OCI-LY7 (cell line): ENCODE measurements at regions not wholly inside any gene's neighbourhood (a gene's known extent, or its start where the extent isn't known, plus 50 kb on each side); places are given as distances from the start of the nearest gene placed in this dataset.
"Not testable (repeated sequence)": the region's sequence is repeated elsewhere in the genome, so short reads cannot be mapped to it uniquely, and the experiment has no call there.

Experiments used
- BruUV-seq: library from RNA; stranded (reverse); fragments of 400-500 nt; replicated peaks from 2 replicates; lab custom pipeline; 2021; lab: Mats Ljungman, UMichigan
- CTCF ChIA-PET: fragments of 300-600 bp; sonication (Branson Sonifier 250); formaldehyde crosslinking; loops from one replicate; lab custom pipeline; 2022; ENCODE audit warnings: antibody characterized with exemption; ENCODE audit not compliant: unreplicated experiment; lab: Charles Lee
- POLR2A ChIA-PET: fragments of 300-600 bp; sonication (Branson Sonifier 250); formaldehyde crosslinking; loops from one replicate; lab custom pipeline; 2022; ENCODE audit warnings: antibody characterized with exemption; lab: Charles Lee
- DNase-seq: peaks from one replicate; pipeline ENCODE4 v3.0.0-alpha.2; 2015; ENCODE audit warnings: low spot score
- H2AFZ ChIP-seq: fragments of 200-600 bp; sonication (generic), shearing (Covaris generic); 2 replicates; pipeline ENCODE4 v1.6.1; 2014; ENCODE audit warnings: mild to moderate bottlenecking, antibody characterized with exemption, low read length, moderate library complexity
- H3K27ac ChIP-seq: fragments of 200-600 bp; sonication (generic); 2 replicates; pipeline ENCODE4 v1.5.1; 2014; ENCODE audit warnings: mixed run types, low read depth, mild to moderate bottlenecking, moderate library complexity, low read length, inconsistent platforms; ENCODE audit not compliant: poor library complexity, severe bottlenecking
- H3K36me3 ChIP-seq: fragments of 200-600 bp; sonication (generic); 2 replicates; pipeline ENCODE4 v1.6.1; 2014; ENCODE audit warnings: mild to moderate bottlenecking, antibody characterized with exemption, low read length, moderate library complexity, mixed read lengths; ENCODE audit not compliant: insufficient read depth
- H3K4me1 ChIP-seq: fragments of 200-600 bp; sonication (generic); 2 replicates; pipeline ENCODE4 v1.5.1; 2014; ENCODE audit warnings: mild to moderate bottlenecking, low read length; ENCODE audit not compliant: insufficient read depth, poor library complexity, severe bottlenecking
- H3K4me2 ChIP-seq: fragments of 200-600 bp; sonication (generic); 2 replicates; pipeline ENCODE4 v1.6.1; 2014; ENCODE audit warnings: mild to moderate bottlenecking, low read length
- H3K4me3 ChIP-seq: fragments of 200-600 bp; sonication (generic); 2 replicates; pipeline ENCODE4 v1.5.1; 2014; ENCODE audit warnings: mild to moderate bottlenecking, low read depth, low read length; ENCODE audit not compliant: poor library complexity, severe bottlenecking
- H3K79me2 ChIP-seq: fragments of 200-600 bp; sonication (generic); 2 replicates; pipeline ENCODE4 v1.6.1; 2016; ENCODE audit warnings: low read depth, mild to moderate bottlenecking, low read length, moderate library complexity, mixed read lengths; ENCODE audit not compliant: insufficient read depth
- H3K9me2 ChIP-seq: fragments of 200-600 bp; sonication (generic); 2 replicates; pipeline ENCODE4 v1.6.1; 2016; ENCODE audit warnings: mild to moderate bottlenecking, low read length, mixed read lengths; ENCODE audit not compliant: insufficient read depth
- H3K9me3 ChIP-seq: fragments of 200-600 bp; sonication (generic); 2 replicates; pipeline ENCODE4 v1.6.1; 2014; ENCODE audit warnings: mild to moderate bottlenecking, mixed run types, low read length, mixed read lengths
- H4K20me1 ChIP-seq: fragments of 200-600 bp; sonication (generic); 2 replicates; pipeline ENCODE4 v1.6.1; 2014; ENCODE audit warnings: mild to moderate bottlenecking, antibody characterized with exemption, low read length, moderate library complexity, mixed read lengths; ENCODE audit not compliant: insufficient read depth
- EZH2phosphoT487 ChIP-seq: fragments of 200-600 bp; sonication (generic); IDR thresholded peaks from 2 replicates; pipeline ENCODE4 v1.6.1; 2018; ENCODE audit warnings: low read depth, borderline replicate concordance, mild to moderate bottlenecking, mixed run types, antibody characterized with exemption, low read length, moderate library complexity, mixed read lengths
- intact Hi-C: fragments of 100-400 bp; cut with micrococcal nuclease; formaldehyde crosslinking; loops from one replicate; pipeline ENCODE4 v1.10.0; 2022; ENCODE audit not compliant: unreplicated experiment
- TF ChIP-seq, protein P1 (sequence below): fragments of 200-600 bp; sonication (generic); conservative IDR thresholded peaks from 2 replicates; pipeline ENCODE4 v1.5.1; 2014; ENCODE audit warnings: mild to moderate bottlenecking, antibody characterized with exemption, low read length, moderate library complexity, mixed read lengths

DNA sequence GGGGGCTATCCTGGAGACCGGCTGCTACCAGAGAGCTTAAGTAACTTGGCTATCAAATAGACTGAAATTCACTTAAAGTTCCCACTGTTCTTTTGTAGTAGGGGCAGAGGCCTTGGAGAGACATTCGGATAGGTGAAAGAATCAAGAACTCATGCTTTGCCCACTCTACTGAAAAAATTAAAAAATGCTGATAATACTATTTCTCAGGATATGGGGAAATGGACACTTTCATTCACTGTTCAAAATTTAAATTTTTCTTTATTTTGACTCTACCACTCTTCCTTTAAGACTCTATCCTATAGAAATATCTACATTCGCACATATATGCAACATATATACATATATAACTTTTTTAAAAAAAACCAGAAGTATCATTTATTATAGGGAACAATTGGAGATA is 117.8 kb upstream of the CHD6 start:
- H3K27ac ChIP-seq, result no peak overlapping the region
- H3K4me1 ChIP-seq, result no peaks in the 10 kb centered on the region
- no peak for TF ChIP-seq EZH2phosphoT487
- TF ChIP-seq, protein P1, sequence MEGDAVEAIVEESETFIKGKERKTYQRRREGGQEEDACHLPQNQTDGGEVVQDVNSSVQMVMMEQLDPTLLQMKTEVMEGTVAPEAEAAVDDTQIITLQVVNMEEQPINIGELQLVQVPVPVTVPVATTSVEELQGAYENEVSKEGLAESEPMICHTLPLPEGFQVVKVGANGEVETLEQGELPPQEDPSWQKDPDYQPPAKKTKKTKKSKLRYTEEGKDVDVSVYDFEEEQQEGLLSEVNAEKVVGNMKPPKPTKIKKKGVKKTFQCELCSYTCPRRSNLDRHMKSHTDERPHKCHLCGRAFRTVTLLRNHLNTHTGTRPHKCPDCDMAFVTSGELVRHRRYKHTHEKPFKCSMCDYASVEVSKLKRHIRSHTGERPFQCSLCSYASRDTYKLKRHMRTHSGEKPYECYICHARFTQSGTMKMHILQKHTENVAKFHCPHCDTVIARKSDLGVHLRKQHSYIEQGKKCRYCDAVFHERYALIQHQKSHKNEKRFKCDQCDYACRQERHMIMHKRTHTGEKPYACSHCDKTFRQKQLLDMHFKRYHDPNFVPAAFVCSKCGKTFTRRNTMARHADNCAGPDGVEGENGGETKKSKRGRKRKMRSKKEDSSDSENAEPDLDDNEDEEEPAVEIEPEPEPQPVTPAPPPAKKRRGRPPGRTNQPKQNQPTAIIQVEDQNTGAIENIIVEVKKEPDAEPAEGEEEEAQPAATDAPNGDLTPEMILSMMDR, result no peak
- no peaks in the 10 kb centered on the region for H3K79me2 ChIP-seq
- H4K20me1 ChIP-seq, result no peaks in the 10 kb centered on the region
- ChIA-PET CTCF (no interaction called here), POLR2A (no interaction called here)
- no peak overlapping the region for H3K4me2 ChIP-seq
- no peaks in the 10 kb centered on the region for H3K36me3 ChIP-seq
- no TSS peak for BruUV-seq
- no peak for DNase-seq
- no peaks in the 10 kb centered on the region for H3K9me2 ChIP-seq
- no peaks in the 10 kb centered on the region for H3K9me3 ChIP-seq
- H3K4me3 ChIP-seq, result no peak overlapping the region
- no peak overlapping the region for H2AFZ ChIP-seq
- intact Hi-C loops, result loop anchor here (5.0 to 10.0 kb wide), 4 partner anchors 281 to 1671 kb away; partner anchors contain the start of gene PTPRT

DNA sequence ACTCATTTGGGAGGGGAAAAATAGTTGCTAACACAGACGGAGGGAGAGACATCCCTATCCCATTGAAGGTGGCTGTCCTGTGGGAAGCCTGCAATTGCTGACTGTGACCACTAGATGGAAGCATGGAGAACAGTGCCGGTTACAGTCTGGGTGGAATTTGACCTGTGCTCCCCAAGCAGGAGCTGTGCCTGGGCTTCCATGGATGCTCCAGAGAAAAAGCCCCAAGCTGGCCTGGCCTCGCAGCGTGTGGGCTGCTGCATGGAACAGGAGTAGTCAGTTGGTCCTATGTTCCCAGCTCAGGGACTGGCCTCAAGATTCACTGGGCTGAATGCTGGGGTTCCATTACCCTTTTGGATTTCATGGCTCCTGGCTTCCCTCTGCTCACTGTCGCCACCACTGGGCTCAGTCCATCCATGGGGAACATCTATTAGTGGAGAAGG is 116.3 kb upstream of the CHD6 start:
- no peak overlapping the region for H2AFZ ChIP-seq
- no peak overlapping the region for H3K27ac ChIP-seq
- no peaks in the 10 kb centered on the region for H3K79me2 ChIP-seq
- TF ChIP-seq, protein P1, result peak; percentile 84
- TF ChIP-seq EZH2phosphoT487, result no peak
- no peaks in the 10 kb centered on the region for H4K20me1 ChIP-seq
- no TSS peak for BruUV-seq
- H3K36me3 ChIP-seq, result no peaks in the 10 kb centered on the region
- ChIA-PET POLR2A (interaction anchor here (0.5 to 0.6 kb wide), 2 partner anchors 10 to 269 kb away, joined by 3 to 6 read pairs; no protein-coding TSS in a partner anchor), CTCF (no interaction called here)
- H3K4me3 ChIP-seq, result no peak overlapping the region
- H3K4me1 ChIP-seq, result no peaks in the 10 kb centered on the region
- H3K9me3 ChIP-seq, result no peaks in the 10 kb centered on the region
- H3K9me2 ChIP-seq, result no peaks in the 10 kb centered on the region
- intact Hi-C loops, result loop anchor here (10.0 kb wide), 1 partner anchor 800 kb away; no protein-coding TSS in a partner anchor
- DNase-seq, result peak; percentile 51
- no peak overlapping the region for H3K4me2 ChIP-seq

DNA sequence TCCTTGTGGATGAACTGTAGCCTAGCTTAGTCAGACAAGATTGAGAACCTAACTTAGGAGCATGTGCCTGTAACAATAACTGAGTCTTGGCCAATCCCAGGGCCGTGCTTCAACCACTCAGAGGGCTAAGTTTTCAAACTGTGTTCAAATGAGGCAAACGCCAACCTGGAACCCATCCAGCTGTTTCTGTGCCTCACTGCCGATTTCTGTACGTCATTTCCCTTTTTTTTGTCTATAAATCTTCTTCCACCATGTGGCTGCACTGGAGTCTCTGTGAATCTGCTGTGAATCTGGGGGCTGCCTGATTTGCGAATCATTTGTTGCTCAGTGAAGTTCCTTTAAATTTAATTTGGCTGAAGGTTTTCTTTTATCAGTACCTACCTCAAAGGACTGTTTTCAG is 115.0 kb upstream of the CHD6 start:
- Histone ChIP-seq H3K9me2 (no peaks in the 10 kb centered on the region), H3K27ac (no peak overlapping the region), H3K36me3 (no peaks in the 10 kb centered on the region), H2AFZ (no peak overlapping the region), H3K9me3 (no peaks in the 10 kb centered on the region), H4K20me1 (no peaks in the 10 kb centered on the region), H3K4me1 (no peaks in the 10 kb centered on the region), H3K79me2 (no peaks in the 10 kb centered on the region), H3K4me2 (no peak overlapping the region), H3K4me3 (no peak overlapping the region)
- no peak for DNase-seq
- BruUV-seq, result no TSS peak
- intact Hi-C loops, result loop anchor here (10.0 kb wide), 1 partner anchor 802 kb away; no protein-coding TSS in a partner anchor
- ChIA-PET POLR2A (interaction anchor here (0.6 kb wide), 1 partner anchor 92 kb away, joined by 3 read pairs; no protein-coding TSS in a partner anchor), CTCF (no interaction called here)
- TF ChIP-seq, protein P1, result no peak
- no peak for TF ChIP-seq EZH2phosphoT487

DNA sequence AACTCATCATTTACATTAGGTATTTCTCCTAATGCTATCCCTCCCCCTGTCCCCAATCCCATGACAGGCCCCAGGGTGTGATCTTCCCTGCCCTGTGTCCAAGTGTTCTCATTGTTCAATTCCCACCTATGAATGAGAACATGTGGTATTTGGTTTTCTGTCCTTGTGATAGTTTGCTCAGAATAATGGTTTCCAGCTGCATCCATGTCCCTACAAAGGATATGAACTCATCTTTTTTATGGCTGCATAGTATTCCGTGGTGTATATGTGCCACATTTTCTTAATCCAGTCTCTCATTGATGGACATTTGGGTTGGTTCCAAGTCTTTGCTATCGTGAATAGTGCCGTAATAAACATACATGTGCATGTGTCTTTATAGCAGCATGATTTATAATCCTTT is 113.0 kb upstream of the CHD6 start:
- H3K4me1 ChIP-seq, H3K4me3 ChIP-seq, H3K79me2 ChIP-seq, H3K9me3 ChIP-seq, DNase-seq, H4K20me1 ChIP-seq, H3K36me3 ChIP-seq, H3K9me2 ChIP-seq, H3K4me2 ChIP-seq, CTCF ChIA-PET, BruUV-seq, H2AFZ ChIP-seq, H3K27ac ChIP-seq: not testable (repeated sequence)
- POLR2A ChIA-PET, result interaction anchor here (0.6 kb wide), 1 partner anchor 1784 kb away, joined by 3 read pairs; no protein-coding TSS in a partner anchor
- intact Hi-C loops, result loop anchor here (10.0 kb wide), 1 partner anchor 804 kb away; no protein-coding TSS in a partner anchor
